Retina (tissue), 1 donor: ENCODE measurements at regions not wholly inside any gene's neighbourhood (a gene's known extent, or its start where the extent isn't known, plus 50 kb on each side); places are given as distances from the start of the nearest gene placed in this dataset.
"Not testable (repeated sequence)": the region's sequence is repeated elsewhere in the genome, so short reads cannot be mapped to it uniquely, and the experiment has no call there.

Source experiments
- DNase-seq: peaks from one replicate; pipeline ENCODE4 v3.0.0-alpha.2; 2016

DNA sequence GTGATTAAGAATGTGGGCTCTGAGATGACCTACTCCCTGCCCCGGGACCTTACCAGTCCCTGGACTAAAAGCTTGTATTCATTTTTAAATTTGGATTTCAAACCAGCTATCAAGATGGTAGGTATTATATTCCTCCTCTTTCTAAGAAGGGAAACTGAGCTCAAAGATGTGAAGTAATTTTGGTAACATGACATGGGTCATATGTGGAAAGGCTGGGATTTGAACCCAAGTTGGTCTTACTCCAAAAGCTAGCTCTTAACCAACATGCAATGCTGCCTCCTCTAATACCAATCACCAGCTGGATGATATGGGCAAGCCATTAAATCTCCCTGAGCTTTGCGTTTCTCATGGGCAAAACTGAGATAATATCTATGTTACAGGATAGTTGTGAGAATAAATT is 166.4 kb upstream of the SLC38A2 start:
- no peak for DNase-seq

- DNase-seq: no peak
Observed at GRCh38 chr12:46537387-46537955, 164.9 kb upstream of the SLC38A2 start.

DNA sequence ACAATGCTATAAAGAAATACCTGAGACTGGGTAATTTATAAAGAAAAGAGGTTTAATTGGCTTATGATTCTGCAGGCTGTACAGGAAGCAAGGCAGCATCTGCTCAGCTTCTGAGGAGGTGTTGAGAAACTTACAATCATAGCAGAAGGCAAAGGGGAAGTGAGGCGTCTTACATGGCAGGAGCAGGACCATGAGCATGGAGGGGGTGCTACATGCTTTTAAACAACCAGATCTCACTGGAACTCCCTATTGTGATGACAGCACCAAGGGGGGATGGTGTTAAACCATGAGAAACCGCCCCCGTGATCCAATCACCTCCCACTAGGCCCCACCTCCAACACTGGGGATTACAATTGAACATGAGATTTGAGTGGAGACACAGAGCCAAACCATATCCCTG is 163.7 kb upstream of the SLC38A2 start:
- DNase-seq: not testable (repeated sequence)

GRCh38 chr12:46535907-46536306 is 163.3 kb upstream of the SLC38A2 start:
- no peak for DNase-seq

DNA sequence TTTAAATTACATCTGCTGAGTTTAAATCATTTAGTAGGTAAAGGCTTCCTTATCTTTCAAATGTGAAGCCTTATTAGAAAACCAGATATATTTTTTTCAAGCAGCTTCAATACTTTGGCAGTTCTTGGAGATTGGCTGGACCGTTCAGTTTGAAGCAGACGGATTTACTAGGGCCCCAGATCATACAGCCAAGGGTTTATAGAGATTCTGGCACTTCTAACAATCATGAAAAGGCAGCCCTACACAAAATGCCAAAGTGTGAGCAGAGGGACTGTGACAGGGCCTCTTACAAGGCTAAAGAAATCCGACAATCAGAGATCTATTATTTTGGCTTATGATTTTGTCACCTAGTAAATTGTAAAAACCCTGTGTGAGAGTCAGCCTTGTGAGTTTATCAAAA is 162.8 kb upstream of the SLC38A2 start:
- DNase-seq: no peak

GRCh38 chr12:46534327-46534840 is 161.8 kb upstream of the SLC38A2 start:
- no peak for DNase-seq

DNA sequence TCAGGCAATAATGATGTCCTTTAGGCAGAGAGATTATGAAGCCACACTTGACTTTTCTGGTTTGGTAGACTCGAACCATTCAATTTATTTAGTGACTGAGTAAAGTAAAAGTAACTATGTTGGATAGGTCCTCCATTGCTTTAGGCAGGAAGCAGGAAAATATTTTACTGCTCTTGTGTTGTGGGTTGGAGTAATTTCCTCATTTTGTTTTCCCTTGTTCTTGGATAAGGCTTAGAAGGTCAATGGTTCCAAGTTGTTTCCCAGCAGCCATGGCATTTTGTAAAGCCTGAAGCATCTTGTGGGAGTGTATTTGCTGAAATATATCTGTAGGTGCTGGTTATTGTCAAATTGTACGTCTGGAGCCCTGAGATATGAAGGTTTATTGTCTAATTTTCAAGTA is 161.2 kb upstream of the SLC38A2 start:
- DNase-seq: no peak

DNA sequence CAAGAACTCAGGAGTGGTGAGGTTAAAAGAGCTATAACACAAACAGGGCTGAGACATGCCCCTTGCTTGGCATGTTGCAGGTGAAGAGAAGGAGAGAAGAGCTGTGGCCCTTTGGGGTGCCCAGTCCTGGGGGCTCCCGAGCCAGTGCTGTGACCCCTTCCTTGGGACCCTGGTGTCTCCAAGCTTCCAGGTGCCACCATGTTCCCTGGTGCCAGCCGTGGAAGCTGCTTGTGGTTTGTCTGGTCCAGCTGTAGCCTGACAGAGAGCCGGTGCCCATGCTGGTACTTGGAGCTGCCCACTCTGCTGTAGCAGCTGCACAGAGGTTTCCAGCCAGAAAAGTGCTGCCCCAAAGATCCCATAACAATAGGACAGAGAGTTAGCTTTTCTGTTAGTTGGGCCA is 159.2 kb upstream of the SLC38A2 start:
- no peak for DNase-seq

GRCh38 chr12:46531059-46531785 is 158.6 kb upstream of the SLC38A2 start:
- DNase-seq: no peak

GRCh38 chr12:46530373-46531056 is 157.9 kb upstream of the SLC38A2 start:
- no peak for DNase-seq

- no peak for DNase-seq
Observed at GRCh38 chr12:46526233-46526632, 153.7 kb upstream of the SLC38A2 start.

GRCh38 chr12:46524778-46525177 is 152.2 kb upstream of the SLC38A2 start:
- DNase-seq: no peak

DNA sequence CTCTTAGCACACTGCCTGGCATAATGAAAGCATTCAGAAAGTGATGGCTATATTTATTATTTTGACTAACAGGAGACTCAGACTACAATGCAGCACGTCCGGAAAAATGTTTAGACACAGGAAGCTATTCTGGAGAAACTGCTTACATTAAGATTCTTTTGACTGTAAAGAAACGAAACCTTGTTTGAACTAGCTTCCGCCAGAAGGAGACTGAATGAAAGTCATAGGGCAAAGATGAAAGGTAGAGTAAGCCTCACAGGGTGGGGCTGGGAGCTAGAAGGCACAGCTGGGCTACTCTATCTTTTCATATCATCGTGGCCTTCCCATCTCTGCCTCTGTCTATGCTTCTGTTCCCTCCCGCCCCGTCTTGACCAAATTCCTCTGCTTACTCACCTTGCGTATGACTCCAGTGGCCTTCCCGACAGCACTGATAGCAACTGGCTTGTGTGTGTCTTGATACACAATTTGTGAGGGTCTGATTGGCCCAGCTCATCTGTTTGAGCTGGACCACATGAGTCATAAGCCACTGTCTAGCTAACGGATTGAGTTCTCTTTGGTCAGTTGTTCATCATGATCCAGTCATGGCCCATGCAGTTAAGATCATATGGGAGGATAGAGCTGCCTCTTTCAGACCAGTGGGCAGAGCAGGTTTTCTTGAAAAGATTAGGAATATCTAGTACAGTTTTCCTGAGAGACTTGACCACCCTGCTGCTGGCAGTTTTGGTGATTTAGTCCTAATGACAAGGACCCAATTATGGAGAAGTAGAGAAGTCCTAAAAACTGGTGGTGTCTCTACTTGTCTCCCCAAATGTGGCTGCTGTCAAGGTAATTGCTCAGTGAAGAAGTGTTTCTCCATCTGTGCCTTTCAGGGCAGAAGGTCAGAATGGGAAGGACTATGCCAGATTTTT is 151.5 kb upstream of the SLC38A2 start:
- no peak for DNase-seq

GRCh38 chr12:46523446-46523845 is 150.9 kb upstream of the SLC38A2 start:
- no peak for DNase-seq

GRCh38 chr12:46522071-46522470 is 149.5 kb upstream of the SLC38A2 start:
- no peak for DNase-seq

DNA sequence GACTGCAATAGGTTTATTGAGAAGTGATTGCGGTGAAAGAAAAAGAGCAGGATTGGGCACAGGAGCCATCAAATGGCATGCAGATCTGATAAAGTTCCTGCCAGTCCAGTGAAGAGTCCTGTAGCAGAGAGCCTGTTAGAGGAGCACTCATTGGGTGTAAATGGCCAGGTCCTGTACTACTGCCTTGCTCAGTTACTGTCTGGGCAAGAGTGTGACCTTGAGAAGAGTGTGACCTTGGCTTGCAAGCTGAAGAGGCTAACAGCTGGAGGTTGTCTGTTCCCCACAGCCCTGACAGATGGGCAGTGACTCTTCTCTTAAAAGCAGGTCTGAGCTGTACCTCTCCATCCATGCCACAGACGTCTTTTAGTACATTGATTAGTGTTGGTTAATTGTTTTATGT is 148.6 kb upstream of the SLC38A2 start:
- DNase-seq: no peak

- no peak for DNase-seq
Observed at GRCh38 chr12:46519407-46519806, 146.8 kb upstream of the SLC38A2 start.

DNA sequence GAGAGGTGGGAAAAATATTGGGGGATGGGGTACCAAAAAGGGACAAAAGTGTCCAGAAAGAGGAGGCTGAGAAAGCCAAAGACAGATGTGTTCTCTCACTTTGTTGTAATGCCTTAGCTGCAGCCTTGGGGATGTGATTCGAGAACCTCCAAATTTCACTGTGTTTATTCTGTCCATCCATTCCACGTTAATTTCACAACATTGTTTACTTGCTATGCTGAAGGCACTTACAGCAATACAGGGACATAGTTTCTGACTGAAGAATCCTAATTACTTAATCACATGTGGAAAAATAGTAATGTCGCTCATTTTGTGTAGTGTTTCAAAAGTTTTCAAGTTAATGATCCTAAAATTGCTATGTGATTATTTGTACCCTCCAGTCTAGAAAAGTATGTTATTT is 146.2 kb upstream of the SLC38A2 start:
- no peak for DNase-seq

DNA sequence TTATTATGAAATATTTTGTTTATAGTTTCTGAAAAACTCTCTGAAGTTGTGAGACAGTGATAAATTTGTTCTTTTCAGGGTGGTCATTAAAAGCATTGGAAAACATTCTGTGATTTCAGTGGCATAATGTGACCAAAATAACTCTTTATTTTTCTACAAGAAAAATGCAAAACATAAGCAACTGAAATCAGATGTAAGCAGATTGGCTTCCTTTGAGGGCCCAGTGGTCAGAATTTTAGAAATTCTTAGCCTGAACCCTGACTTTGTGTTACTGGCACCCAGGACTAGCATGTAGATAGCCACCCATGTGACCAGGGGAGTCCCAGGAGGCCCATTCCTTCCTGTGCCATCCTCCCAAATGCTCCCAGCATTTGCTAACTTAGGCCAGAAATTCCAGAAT is 145.6 kb upstream of the SLC38A2 start:
- DNase-seq: no peak

DNA sequence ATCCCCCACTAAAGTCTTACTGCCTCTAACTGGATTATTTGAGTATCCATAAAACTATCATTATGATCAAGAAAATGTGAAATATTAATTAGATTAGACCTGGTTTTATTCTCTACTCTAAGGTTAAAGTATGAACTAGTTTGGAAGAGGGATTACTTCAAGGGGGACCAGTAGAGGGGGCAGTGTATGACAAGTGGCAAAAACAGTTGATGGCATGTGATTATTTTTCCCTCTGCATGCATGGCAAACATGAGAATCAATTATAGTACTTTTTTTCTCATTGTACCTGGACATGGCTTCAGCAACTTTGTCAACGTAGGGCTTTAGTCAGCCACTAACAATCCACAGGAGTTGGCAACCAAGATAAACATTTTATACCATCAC is 145.0 kb upstream of the SLC38A2 start:
- no peak for DNase-seq

GRCh38 chr12:46516933-46517578 is 144.5 kb upstream of the SLC38A2 start:
- no peak for DNase-seq

DNA sequence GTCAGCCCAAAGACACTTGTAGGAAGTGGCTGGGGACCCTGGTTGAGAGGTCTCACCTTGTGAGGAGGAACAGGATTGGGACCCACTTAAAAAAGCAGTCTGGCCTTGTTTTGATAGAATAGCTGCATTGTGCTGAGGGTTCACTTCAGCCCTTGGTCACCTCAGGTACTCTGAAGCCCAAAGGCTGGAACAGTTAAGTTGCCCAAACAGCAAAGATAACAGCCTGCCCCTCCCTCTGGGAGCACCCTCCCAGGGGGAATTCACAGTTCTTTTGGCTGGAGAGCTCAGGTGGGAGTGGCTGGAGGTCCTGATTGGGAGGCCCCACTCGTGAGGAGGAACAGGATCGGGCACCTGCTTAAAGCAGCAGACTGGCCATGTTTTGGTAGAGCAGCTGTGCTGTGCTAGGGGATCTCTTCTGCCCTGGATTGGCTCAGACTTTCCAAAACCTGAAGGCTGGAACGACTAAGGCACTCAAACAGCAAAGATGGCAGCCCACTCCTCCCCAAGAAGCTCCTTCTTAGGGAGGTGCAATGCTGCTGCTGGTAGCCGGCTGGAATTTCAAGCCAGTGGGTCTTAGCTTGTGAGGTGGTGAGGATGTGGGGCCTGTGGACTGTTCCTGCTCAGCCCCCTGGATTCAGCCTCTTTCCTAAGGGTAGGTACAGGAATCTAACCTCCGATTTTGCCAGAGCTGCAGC is 143.8 kb upstream of the SLC38A2 start:
- no peak for DNase-seq
